Activated T-cell treated with anti-CD3 and anti-CD28 coated beads, Interleukin-2, amount 50 U/mL, for 24 hours (primary cell): ENCODE measurements at regions not wholly inside any gene's neighbourhood (a gene's known extent, or its start where the extent isn't known, plus 50 kb on each side); places are given as distances from the start of the nearest gene placed in this dataset.

ENCODE experiments used
- DNase-seq: peaks from one replicate; pipeline ENCODE4 v3.0.0-alpha.2; 2020
- H3K27ac Mint-ChIP-seq: 2 replicates; pipeline ENCODE4 v1.8.0; 2020; ENCODE audit warnings: mild to moderate bottlenecking, mixed read lengths
- H3K27me3 Mint-ChIP-seq: 2 replicates; pipeline ENCODE4 v1.8.0; 2020; ENCODE audit warnings: mixed read lengths
- H3K36me3 Mint-ChIP-seq: 2 replicates; pipeline ENCODE4 v1.8.0; 2020; ENCODE audit warnings: low read depth, mixed read lengths
- H3K4me1 Mint-ChIP-seq: 2 replicates; pipeline ENCODE4 v1.8.0; 2020; ENCODE audit warnings: low read depth, mixed read lengths
- H3K4me3 Mint-ChIP-seq: 2 replicates; pipeline ENCODE4 v1.8.0; 2020; ENCODE audit warnings: mild to moderate bottlenecking, moderate library complexity, mixed read lengths
- H3K9me3 Mint-ChIP-seq: 2 replicates; pipeline ENCODE4 v1.8.0; 2020; ENCODE audit warnings: mixed read lengths

- Mint-ChIP-seq H3K36me3 (no peaks in the 10 kb centered on the region), H3K27me3 (peaks cover 29% of the 10 kb centered on the region), H3K9me3 (peaks cover 6% of the 10 kb centered on the region), H3K27ac (no peak overlapping the region), H3K4me3 (no peak overlapping the region), H3K4me1 (no peaks in the 10 kb centered on the region)
- DNase-seq = no peak
Observed at GRCh38 chr15:31897746-31898145, 132.6 kb upstream of the CHRNA7 start.

GRCh38 chr15:31901501-31901900, 128.8 kb upstream of the CHRNA7 start:
- no peaks in the 10 kb centered on the region for H3K36me3 Mint-ChIP-seq
- no peak overlapping the region for H3K27ac Mint-ChIP-seq
- H3K4me1 Mint-ChIP-seq = no peaks in the 10 kb centered on the region
- peaks cover 6% of the 10 kb centered on the region for H3K9me3 Mint-ChIP-seq
- H3K4me3 Mint-ChIP-seq = no peak overlapping the region
- peaks cover 12% of the 10 kb centered on the region for H3K27me3 Mint-ChIP-seq
- no peak for DNase-seq

- DNase-seq = no peak
- Mint-ChIP-seq H3K36me3 (no peaks in the 10 kb centered on the region), H3K27me3 (peaks cover 23% of the 10 kb centered on the region), H3K27ac (no peak overlapping the region), H3K4me1 (no peaks in the 10 kb centered on the region), H3K9me3 (no peaks in the 10 kb centered on the region), H3K4me3 (no peak overlapping the region)
Observed at GRCh38 chr15:31905054-31905453, 125.3 kb upstream of the CHRNA7 start.

- peaks cover under 1% of the 10 kb centered on the region for H3K4me1 Mint-ChIP-seq
- H3K4me3 Mint-ChIP-seq = no peak overlapping the region
- H3K27me3 Mint-ChIP-seq = peaks cover 38% of the 10 kb centered on the region
- peaks cover 8% of the 10 kb centered on the region for H3K9me3 Mint-ChIP-seq
- no peak overlapping the region for H3K27ac Mint-ChIP-seq
- DNase-seq = no peak
- H3K36me3 Mint-ChIP-seq = no peaks in the 10 kb centered on the region
Observed at GRCh38 chr15:31925541-31925940, 104.8 kb upstream of the CHRNA7 start.

- no peak overlapping the region for H3K4me3 Mint-ChIP-seq
- peaks cover 48% of the 10 kb centered on the region for H3K27me3 Mint-ChIP-seq
- peaks cover 16% of the 10 kb centered on the region for H3K4me1 Mint-ChIP-seq
- H3K9me3 Mint-ChIP-seq = no peaks in the 10 kb centered on the region
- no peak overlapping the region for H3K27ac Mint-ChIP-seq
- H3K36me3 Mint-ChIP-seq = no peaks in the 10 kb centered on the region
- DNase-seq = peak; percentile 43
Observed at GRCh38 chr15:31930967-31931366, 99.3 kb upstream of the CHRNA7 start.

- Mint-ChIP-seq H3K4me3 (no peak overlapping the region), H3K36me3 (no peaks in the 10 kb centered on the region), H3K27ac (no peak overlapping the region), H3K27me3 (peaks cover 44% of the 10 kb centered on the region), H3K9me3 (no peaks in the 10 kb centered on the region), H3K4me1 (peaks cover 16% of the 10 kb centered on the region)
- DNase-seq = no peak
Observed at GRCh38 chr15:31932576-31932975, 97.7 kb upstream of the CHRNA7 start.

- Mint-ChIP-seq H3K36me3 (no peaks in the 10 kb centered on the region), H3K4me1 (peaks cover 16% of the 10 kb centered on the region), H3K27me3 (peaks cover 38% of the 10 kb centered on the region), H3K27ac (no peak overlapping the region), H3K9me3 (no peaks in the 10 kb centered on the region), H3K4me3 (no peak overlapping the region)
- DNase-seq = no peak
Observed at GRCh38 chr15:31934821-31935220, 95.5 kb upstream of the CHRNA7 start.

GRCh38 chr15:31953478-31953877, 76.8 kb upstream of the CHRNA7 start:
- peaks cover 5% of the 10 kb centered on the region for H3K9me3 Mint-ChIP-seq
- peaks cover 4% of the 10 kb centered on the region for H3K4me1 Mint-ChIP-seq
- no peak overlapping the region for H3K27ac Mint-ChIP-seq
- DNase-seq = no peak
- peaks cover 50% of the 10 kb centered on the region for H3K27me3 Mint-ChIP-seq
- no peak overlapping the region for H3K4me3 Mint-ChIP-seq
- H3K36me3 Mint-ChIP-seq = no peaks in the 10 kb centered on the region

GRCh38 chr15:31954374-31955172, 75.7 kb upstream of the CHRNA7 start:
- H3K4me1 Mint-ChIP-seq = peaks cover 4% of the 10 kb centered on the region
- H3K27me3 Mint-ChIP-seq = peaks cover 50% of the 10 kb centered on the region
- no peak overlapping the region for H3K4me3 Mint-ChIP-seq
- H3K27ac Mint-ChIP-seq = no peak overlapping the region
- H3K9me3 Mint-ChIP-seq = peaks cover 16% of the 10 kb centered on the region
- no peak for DNase-seq
- H3K36me3 Mint-ChIP-seq = no peaks in the 10 kb centered on the region

GRCh38 chr15:31955734-31956133, 74.6 kb upstream of the CHRNA7 start:
- H3K27ac Mint-ChIP-seq = no peak overlapping the region
- no peaks in the 10 kb centered on the region for H3K36me3 Mint-ChIP-seq
- H3K4me1 Mint-ChIP-seq = peaks cover 4% of the 10 kb centered on the region
- H3K4me3 Mint-ChIP-seq = no peak overlapping the region
- peaks cover 17% of the 10 kb centered on the region for H3K9me3 Mint-ChIP-seq
- DNase-seq = no peak
- H3K27me3 Mint-ChIP-seq = peaks cover 50% of the 10 kb centered on the region

- Mint-ChIP-seq H3K27ac (no peak overlapping the region), H3K36me3 (no peaks in the 10 kb centered on the region), H3K4me3 (no peak overlapping the region), H3K4me1 (peaks cover 4% of the 10 kb centered on the region), H3K9me3 (peaks cover 21% of the 10 kb centered on the region), H3K27me3 (peaks cover 37% of the 10 kb centered on the region)
- DNase-seq = no peak
Observed at GRCh38 chr15:31957581-31957980, 72.7 kb upstream of the CHRNA7 start.

- Mint-ChIP-seq H3K27me3 (peaks cover 29% of the 10 kb centered on the region), H3K4me3 (no peak overlapping the region), H3K27ac (no peak overlapping the region), H3K36me3 (no peaks in the 10 kb centered on the region), H3K9me3 (peaks cover 4% of the 10 kb centered on the region), H3K4me1 (no peaks in the 10 kb centered on the region)
- no peak for DNase-seq
Observed at GRCh38 chr15:31964586-31965307, 65.6 kb upstream of the CHRNA7 start.

GRCh38 chr15:31970007-31970406, 60.3 kb upstream of the CHRNA7 start:
- H3K27ac Mint-ChIP-seq = no peak overlapping the region
- H3K27me3 Mint-ChIP-seq = peaks cover 26% of the 10 kb centered on the region
- H3K9me3 Mint-ChIP-seq = no peaks in the 10 kb centered on the region
- DNase-seq = no peak
- no peaks in the 10 kb centered on the region for H3K36me3 Mint-ChIP-seq
- no peak overlapping the region for H3K4me3 Mint-ChIP-seq
- H3K4me1 Mint-ChIP-seq = peaks cover 4% of the 10 kb centered on the region

GRCh38 chr15:31973197-31973596, 57.1 kb upstream of the CHRNA7 start:
- H3K4me3 Mint-ChIP-seq = no peak overlapping the region
- no peak overlapping the region for H3K27ac Mint-ChIP-seq
- no peaks in the 10 kb centered on the region for H3K9me3 Mint-ChIP-seq
- no peaks in the 10 kb centered on the region for H3K36me3 Mint-ChIP-seq
- DNase-seq = no peak
- peaks cover 11% of the 10 kb centered on the region for H3K4me1 Mint-ChIP-seq
- H3K27me3 Mint-ChIP-seq = peaks cover 42% of the 10 kb centered on the region

GRCh38 chr15:31974154-31974794, 56.0 kb upstream of the CHRNA7 start:
- H3K27ac Mint-ChIP-seq = no peak overlapping the region
- no peaks in the 10 kb centered on the region for H3K36me3 Mint-ChIP-seq
- no peak overlapping the region for H3K4me3 Mint-ChIP-seq
- peaks cover 11% of the 10 kb centered on the region for H3K4me1 Mint-ChIP-seq
- no peak for DNase-seq
- no peaks in the 10 kb centered on the region for H3K9me3 Mint-ChIP-seq
- peaks cover 47% of the 10 kb centered on the region for H3K27me3 Mint-ChIP-seq
